Fibroblast of lung (primary cell): ENCODE measurements at regions not wholly inside any gene's neighbourhood (a gene's known extent, or its start where the extent isn't known, plus 50 kb on each side); places are given as distances from the start of the nearest gene placed in this dataset.

Source experiments
- CTCF ChIP-seq, 2 donors: IDR thresholded peaks in 1 of 2; conservative IDR thresholded peaks in 1 of 2; 1 replicate in 1 of 2; 2 replicates in 1 of 2; pipeline ENCODE4 v1.5.1; 2011 to 2012; ENCODE audit warnings: low read length in 2 of 2, control low read depth in 1 of 2, inconsistent platforms in 1 of 2, low read depth in 1 of 2, mild to moderate bottlenecking in 1 of 2
- EZH2 ChIP-seq: IDR thresholded peaks from 2 replicates; pipeline ENCODE4 v1.5.1; 2012; ENCODE audit warnings: low read length, control low read depth, mild to moderate bottlenecking; ENCODE audit errors: missing control alignments

GRCh38 chr4:14910411-14910810 lies 91.9 kb upstream of the CPEB2 start:
- no peak for TF ChIP-seq CTCF (conservative IDR thresholded peaks at IDR 0.05 in 1 of 2, IDR thresholded peaks at IDR 0.05 in 1 of 2; ENCODE audit: low read depth in 1 of 2, low read length in 2 of 2)
- no peak for TF ChIP-seq EZH2
